LNCAP (cell line): ENCODE measurements at regions not wholly inside any gene's neighbourhood (a gene's known extent, or its start where the extent isn't known, plus 50 kb on each side); places are given as distances from the start of the nearest gene placed in this dataset.

ENCODE experiments used
- TF ChIP-seq, protein P1 (sequence below): fragments of 450-650 bp; IDR thresholded peaks from 2 replicates; pipeline ENCODE4 v1.5.1; 2017; ENCODE audit warnings: mild to moderate bottlenecking

DNA sequence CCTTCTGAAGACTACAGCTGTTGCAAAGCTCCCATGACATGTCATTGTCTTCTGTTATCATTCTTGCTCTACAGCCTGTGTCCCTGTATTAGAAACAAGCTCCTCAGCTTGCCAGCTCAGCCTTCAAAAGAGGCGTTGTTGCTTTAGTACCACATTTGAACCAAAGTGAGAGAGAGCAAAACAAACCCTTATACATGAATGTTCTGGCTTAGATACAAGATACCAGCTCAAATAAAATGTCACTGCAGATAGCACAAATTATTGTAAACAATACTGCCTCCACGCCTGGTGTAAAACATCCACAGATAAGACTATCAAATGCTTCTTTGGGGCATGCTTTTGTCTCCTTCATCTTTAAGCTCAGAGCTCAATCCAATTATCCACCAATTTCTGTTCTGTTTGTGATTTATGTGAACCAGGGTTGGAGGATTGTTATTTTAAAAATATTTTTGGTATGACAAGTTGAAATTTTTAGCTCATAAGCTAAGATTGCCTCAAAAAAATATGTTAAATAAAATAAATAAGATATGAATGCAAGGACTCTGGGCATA, 403.6 kb upstream of the CDIN1 start:
- TF ChIP-seq, protein P1, sequence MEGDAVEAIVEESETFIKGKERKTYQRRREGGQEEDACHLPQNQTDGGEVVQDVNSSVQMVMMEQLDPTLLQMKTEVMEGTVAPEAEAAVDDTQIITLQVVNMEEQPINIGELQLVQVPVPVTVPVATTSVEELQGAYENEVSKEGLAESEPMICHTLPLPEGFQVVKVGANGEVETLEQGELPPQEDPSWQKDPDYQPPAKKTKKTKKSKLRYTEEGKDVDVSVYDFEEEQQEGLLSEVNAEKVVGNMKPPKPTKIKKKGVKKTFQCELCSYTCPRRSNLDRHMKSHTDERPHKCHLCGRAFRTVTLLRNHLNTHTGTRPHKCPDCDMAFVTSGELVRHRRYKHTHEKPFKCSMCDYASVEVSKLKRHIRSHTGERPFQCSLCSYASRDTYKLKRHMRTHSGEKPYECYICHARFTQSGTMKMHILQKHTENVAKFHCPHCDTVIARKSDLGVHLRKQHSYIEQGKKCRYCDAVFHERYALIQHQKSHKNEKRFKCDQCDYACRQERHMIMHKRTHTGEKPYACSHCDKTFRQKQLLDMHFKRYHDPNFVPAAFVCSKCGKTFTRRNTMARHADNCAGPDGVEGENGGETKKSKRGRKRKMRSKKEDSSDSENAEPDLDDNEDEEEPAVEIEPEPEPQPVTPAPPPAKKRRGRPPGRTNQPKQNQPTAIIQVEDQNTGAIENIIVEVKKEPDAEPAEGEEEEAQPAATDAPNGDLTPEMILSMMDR: no peak

DNA sequence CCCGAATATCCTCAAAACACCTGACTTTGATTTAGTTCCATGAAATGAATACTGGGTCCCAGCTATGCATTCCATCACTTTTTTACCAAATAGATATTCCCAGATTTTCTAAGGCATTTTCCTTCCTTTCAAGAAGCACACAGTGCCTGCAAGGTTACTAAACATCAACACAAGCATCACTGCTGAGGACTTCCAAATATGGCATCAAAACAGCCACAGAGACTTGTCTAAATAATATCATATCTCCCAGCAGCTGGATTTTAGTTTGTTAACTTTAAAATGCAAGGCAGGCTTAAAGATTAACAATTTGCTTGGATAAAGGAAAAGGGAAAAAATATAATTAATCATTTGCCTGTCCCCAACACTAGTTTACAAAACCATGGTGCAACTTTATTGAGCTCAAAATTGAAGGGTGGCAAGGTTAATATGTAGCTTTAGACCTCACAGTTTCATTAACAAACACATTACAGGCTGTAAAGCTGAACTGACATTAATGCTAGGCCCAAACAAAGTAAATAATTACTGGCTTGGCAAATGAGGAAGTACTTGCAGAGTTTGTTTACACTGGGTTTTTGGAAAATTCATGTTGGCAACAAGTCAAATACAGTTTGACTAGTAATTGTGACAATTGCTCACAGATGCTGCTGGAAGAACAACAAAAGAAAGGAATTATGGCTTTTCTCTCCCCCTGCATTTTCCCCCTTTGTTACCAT, 401.7 kb upstream of the CDIN1 start:
- TF ChIP-seq, protein P1: no peak

- TF ChIP-seq, protein P1: no peak
Observed at GRCh38 chr15:36178303-36178633, 401.2 kb upstream of the CDIN1 start.

- TF ChIP-seq, protein P1: no peak
Observed at GRCh38 chr15:36183201-36183600, 396.2 kb upstream of the CDIN1 start.

- TF ChIP-seq, protein P1: no peak
Observed at GRCh38 chr15:36185438-36185837, 394.0 kb upstream of the CDIN1 start.

GRCh38 chr15:36185845-36186244, 393.6 kb upstream of the CDIN1 start:
- TF ChIP-seq, protein P1: no peak

DNA sequence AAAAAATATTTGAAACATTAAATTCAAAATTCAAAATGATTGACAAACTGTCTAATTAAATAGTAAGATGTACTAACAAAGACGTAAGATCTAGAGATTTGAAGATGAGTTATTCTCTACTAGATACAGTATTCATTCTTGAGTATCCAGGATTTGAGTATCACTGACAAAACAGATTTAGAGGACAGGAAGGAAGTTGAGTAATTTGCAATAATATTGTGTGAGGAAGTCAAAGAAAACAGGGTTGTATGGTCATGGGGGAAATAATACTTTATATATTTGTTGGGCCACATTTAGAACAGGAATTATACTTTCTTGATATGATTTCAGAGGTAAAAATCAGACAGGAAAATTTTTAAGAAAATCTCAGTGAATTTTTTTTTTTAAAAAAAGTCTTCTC, 393.1 kb upstream of the CDIN1 start:
- TF ChIP-seq, protein P1: no peak
